ENCODE measurements at regions not wholly inside any gene's neighbourhood (a gene's known extent, or its start where the extent isn't known, plus 50 kb on each side); places are given as distances from the start of the nearest gene placed in this dataset.
"Not testable (repeated sequence)": the region's sequence is repeated elsewhere in the genome, so short reads cannot be mapped to it uniquely, and the experiment has no call there.

- DNase-seq: no peak
These were observed 141.7 kb upstream of the PROK2 start for GRCh38 chr3:71926616-71927015.

GRCh38 chr3:71926262-71926600 is 141.3 kb upstream of the PROK2 start:
- DNase-seq: peak; percentile 24

GRCh38 chr3:71925511-71926261 is 140.7 kb upstream of the PROK2 start:
- DNase-seq: not testable (repeated sequence)

- no peak for DNase-seq
These were observed 139.8 kb upstream of the PROK2 start for GRCh38 chr3:71924721-71925120.

GRCh38 chr3:71921036-71921435 is 136.1 kb upstream of the PROK2 start:
- DNase-seq: no peak

- DNase-seq: no peak
These were observed 134.6 kb upstream of the PROK2 start for GRCh38 chr3:71919572-71919971.

- DNase-seq: no peak
These were observed 132.6 kb upstream of the PROK2 start for GRCh38 chr3:71917545-71917944.

- no peak for DNase-seq
These were observed 131.9 kb upstream of the PROK2 start for GRCh38 chr3:71916747-71917369.

GRCh38 chr3:71912839-71913495 is 128.0 kb upstream of the PROK2 start:
- DNase-seq: no peak

- no peak for DNase-seq
These were observed 125.2 kb upstream of the PROK2 start for GRCh38 chr3:71910108-71910507.

- DNase-seq: no peak
These were observed 123.0 kb upstream of the PROK2 start for GRCh38 chr3:71907996-71908395.

GRCh38 chr3:71906976-71907375 is 122.0 kb upstream of the PROK2 start:
- no peak for DNase-seq

GRCh38 chr3:71905426-71905825 is 120.5 kb upstream of the PROK2 start:
- no peak for DNase-seq

GRCh38 chr3:71903936-71904335 is 119.0 kb upstream of the PROK2 start:
- no peak for DNase-seq

GRCh38 chr3:71903112-71903495 is 118.2 kb upstream of the PROK2 start:
- no peak for DNase-seq

GRCh38 chr3:71902258-71903111 is 117.5 kb upstream of the PROK2 start:
- no peak for DNase-seq

- no peak for DNase-seq
These were observed 116.7 kb upstream of the PROK2 start for GRCh38 chr3:71901645-71902044.

GRCh38 chr3:71900057-71900456 is 115.1 kb upstream of the PROK2 start:
- DNase-seq: no peak

GRCh38 chr3:71896751-71897150 is 111.8 kb upstream of the PROK2 start:
- no peak for DNase-seq

- DNase-seq: no peak
These were observed 108.9 kb upstream of the PROK2 start for GRCh38 chr3:71893702-71894479.

- DNase-seq: no peak
These were observed 108.2 kb upstream of the PROK2 start for GRCh38 chr3:71893122-71893521.

- DNase-seq: no peak
These were observed 106.5 kb upstream of the PROK2 start for GRCh38 chr3:71891483-71891882.
